ENCODE measurements at regions not wholly inside any gene's neighbourhood (a gene's known extent, or its start where the extent isn't known, plus 50 kb on each side); places are given as distances from the start of the nearest gene placed in this dataset.

- no peak for DNase-seq (ENCODE audit: low spot score)
- intact Hi-C loops (cut with DNase I), result no loop called here
Observed at GRCh38 chr1:34441259-34442069, 264.8 kb downstream of the C1orf94 start.

GRCh38 chr1:34444516-34444915 lies 267.8 kb downstream of the C1orf94 start:
- DNase-seq (ENCODE audit: low spot score), result no peak
- intact Hi-C loops (cut with DNase I), result no loop called here

GRCh38 chr1:34450325-34450724 lies 273.6 kb downstream of the C1orf94 start:
- intact Hi-C loops (cut with DNase I), result no loop called here
- no peak for DNase-seq (ENCODE audit: low spot score)

- intact Hi-C loops (cut with DNase I), result no loop called here
- no peak for DNase-seq (ENCODE audit: low spot score)
Observed at GRCh38 chr1:34452451-34452850, 275.7 kb downstream of the C1orf94 start.

DNA sequence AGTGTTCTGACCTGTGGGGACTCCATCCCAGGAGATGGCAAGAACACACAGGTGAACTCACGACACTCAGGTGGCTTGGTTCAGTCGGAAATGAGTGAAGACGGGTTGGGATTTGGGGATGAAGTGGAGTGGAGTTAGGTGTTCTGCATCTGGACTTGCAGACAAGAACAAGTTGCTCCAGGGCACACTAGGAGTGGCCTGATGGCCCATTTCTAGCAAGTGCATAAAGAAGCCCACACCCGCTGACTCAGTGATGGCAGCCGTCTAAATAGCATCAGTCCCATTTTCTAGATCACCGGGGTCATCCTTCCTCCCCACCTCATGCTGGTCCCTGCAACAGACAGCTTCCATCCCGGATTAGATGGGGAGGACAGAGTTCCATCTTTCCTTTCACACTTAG lies 278.4 kb downstream of the C1orf94 start:
- intact Hi-C loops (cut with DNase I), result no loop called here
- no peak for DNase-seq (ENCODE audit: low spot score)

DNA sequence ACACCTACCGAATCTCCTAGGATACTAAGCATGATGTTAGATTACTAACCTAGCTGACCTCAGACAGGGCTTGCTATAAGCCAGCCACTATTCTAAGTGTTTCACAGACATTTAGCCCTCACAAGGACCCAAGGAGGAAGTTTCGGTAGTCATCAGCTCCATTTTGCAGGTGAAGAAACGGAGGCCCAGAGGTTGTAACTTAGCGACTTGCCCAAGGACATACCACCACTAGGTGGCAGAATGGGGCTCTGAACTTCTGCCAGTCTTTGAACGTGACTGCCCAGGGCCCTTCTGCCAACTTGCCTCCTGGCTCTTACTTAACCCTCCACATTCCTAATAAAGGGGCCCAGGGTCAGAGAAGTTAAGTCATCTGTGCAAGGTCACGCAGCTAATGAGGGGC lies 283.5 kb downstream of the C1orf94 start:
- no peak for DNase-seq (ENCODE audit: low spot score)
- intact Hi-C loops (cut with DNase I), result no loop called here

DNA sequence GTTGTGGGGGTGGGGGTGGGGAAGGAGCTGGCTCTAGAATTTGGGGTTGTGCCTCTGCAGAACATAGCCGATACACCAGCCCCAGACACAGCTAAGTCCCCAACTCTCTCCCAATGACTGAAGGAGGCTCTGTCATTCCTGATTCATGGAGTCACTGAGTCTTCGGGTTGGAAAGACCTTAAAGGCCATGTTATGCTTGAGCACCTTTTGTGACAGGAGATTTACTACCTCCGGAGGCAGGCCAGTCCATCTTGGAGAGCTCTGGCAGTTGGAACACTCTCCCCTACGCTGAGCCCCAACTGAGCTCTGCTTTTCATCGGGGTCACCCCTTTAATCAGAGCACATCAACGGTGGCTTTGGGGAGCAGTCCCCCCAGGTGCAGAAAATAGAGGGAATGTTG lies 284.4 kb upstream of the GJB5 start:
- intact Hi-C loops (cut with DNase I), result no loop called here
- no peak for DNase-seq (ENCODE audit: low spot score)

DNA sequence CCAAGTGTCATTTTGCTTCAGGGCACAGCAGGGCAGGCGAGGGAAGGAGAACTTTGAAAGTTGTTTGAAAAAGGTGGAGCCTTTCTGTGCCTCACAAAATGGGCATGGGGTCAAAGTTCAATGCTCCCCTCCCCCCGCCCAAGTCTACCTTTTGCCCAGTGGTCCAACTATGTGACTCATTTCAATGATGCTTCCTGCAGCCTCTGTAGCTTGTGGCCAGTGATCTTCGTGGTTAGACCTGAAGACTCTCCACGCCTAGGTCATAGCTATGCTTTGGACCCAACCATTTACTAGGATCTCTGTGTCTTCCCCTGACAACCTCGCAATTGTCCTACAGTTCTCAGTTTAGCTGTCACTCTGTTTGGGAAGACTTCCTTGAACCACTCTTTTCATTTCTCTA lies 280.3 kb upstream of the GJB5 start:
- intact Hi-C loops (cut with DNase I), result no loop called here
- no peak for DNase-seq (ENCODE audit: low spot score)

- intact Hi-C loops (cut with DNase I), result no loop called here
- DNase-seq (ENCODE audit: low spot score), result no peak
Observed at GRCh38 chr1:34476371-34476770, 278.5 kb upstream of the GJB5 start.

GRCh38 chr1:34477632-34478141 lies 277.2 kb upstream of the GJB5 start:
- intact Hi-C loops (cut with DNase I), result no loop called here

GRCh38 chr1:34478515-34479076 lies 276.3 kb upstream of the GJB5 start:
- intact Hi-C loops (cut with DNase I), result no loop called here
- no peak for DNase-seq (ENCODE audit: low spot score)

More at GRCh38 chr1:34477632-34478141, 277.2 kb upstream of the GJB5 start:
- no peak for DNase-seq (ENCODE audit: low spot score)

- intact Hi-C loops (cut with DNase I), result no loop called here
- no peak for DNase-seq (ENCODE audit: low spot score)
Observed at GRCh38 chr1:34479731-34480130, 275.1 kb upstream of the GJB5 start.

DNA sequence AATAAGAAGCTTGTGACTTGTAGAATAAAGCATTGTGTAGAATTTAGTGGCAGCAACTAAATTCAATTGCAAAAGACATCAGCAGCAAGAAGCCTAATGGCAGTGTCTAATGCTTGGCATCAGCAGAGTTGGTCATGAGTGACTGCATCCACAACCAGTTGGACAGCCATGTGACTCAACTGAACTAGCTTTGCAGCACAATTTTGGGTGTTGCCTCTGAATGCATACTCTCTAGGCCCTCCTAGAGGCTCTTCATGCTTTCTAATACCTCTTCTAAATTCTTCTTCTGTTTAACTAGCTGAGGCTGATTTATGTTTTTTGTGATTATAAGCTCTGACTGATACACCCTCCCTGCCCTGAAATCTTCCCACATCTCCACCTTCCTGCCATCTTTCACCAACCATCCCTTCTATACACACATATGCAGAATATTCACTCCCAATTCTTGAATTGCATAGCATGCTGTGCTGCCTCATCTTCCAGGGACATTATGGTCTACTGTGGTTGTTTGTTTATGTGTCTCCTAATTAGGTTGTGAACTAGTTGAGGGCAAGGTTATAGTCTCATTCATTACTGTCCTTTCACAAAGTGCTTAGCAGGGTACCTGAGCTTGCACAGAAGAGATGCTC lies 266.7 kb upstream of the GJB5 start:
- intact Hi-C loops (cut with DNase I), result no loop called here
- DNase-seq (ENCODE audit: low spot score), result no peak

- intact Hi-C loops (cut with DNase I), result no loop called here
- no peak for DNase-seq (ENCODE audit: low spot score)
Observed at GRCh38 chr1:34500451-34500850, 254.4 kb upstream of the GJB5 start.

DNA sequence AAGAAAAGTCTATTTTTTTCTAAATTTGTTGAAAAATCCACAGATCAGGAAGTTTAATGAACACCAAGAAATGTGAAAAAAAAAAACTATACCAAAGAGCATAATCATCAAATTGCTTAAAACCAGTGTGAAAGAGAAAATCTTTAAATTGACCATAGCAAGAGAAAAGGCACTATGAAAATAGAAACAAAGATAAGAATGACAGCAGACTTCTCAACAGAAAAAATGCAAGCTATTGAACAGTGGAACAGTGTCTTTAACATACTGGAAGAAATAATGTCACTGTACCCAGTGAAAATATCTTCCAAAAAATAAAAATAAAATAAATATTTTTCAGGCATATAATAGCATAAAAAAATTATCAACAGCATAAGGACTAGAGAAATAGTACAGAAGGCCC lies 243.0 kb upstream of the GJB5 start:
- intact Hi-C loops (cut with DNase I), result no loop called here

GRCh38 chr1:34518146-34518699 lies 236.6 kb upstream of the GJB5 start:
- intact Hi-C loops (cut with DNase I), result no loop called here
- no peak for DNase-seq (ENCODE audit: low spot score)

More for the DNA sequence above, 243.0 kb upstream of the GJB5 start:
- no peak for DNase-seq (ENCODE audit: low spot score)

- DNase-seq (ENCODE audit: low spot score), result no peak
- intact Hi-C loops (cut with DNase I), result no loop called here
Observed at GRCh38 chr1:34520111-34520510, 234.7 kb upstream of the GJB5 start.

- intact Hi-C loops (cut with DNase I), result no loop called here
- DNase-seq (ENCODE audit: low spot score), result no peak
Observed at GRCh38 chr1:34524783-34525182, 230.1 kb upstream of the GJB5 start.

DNA sequence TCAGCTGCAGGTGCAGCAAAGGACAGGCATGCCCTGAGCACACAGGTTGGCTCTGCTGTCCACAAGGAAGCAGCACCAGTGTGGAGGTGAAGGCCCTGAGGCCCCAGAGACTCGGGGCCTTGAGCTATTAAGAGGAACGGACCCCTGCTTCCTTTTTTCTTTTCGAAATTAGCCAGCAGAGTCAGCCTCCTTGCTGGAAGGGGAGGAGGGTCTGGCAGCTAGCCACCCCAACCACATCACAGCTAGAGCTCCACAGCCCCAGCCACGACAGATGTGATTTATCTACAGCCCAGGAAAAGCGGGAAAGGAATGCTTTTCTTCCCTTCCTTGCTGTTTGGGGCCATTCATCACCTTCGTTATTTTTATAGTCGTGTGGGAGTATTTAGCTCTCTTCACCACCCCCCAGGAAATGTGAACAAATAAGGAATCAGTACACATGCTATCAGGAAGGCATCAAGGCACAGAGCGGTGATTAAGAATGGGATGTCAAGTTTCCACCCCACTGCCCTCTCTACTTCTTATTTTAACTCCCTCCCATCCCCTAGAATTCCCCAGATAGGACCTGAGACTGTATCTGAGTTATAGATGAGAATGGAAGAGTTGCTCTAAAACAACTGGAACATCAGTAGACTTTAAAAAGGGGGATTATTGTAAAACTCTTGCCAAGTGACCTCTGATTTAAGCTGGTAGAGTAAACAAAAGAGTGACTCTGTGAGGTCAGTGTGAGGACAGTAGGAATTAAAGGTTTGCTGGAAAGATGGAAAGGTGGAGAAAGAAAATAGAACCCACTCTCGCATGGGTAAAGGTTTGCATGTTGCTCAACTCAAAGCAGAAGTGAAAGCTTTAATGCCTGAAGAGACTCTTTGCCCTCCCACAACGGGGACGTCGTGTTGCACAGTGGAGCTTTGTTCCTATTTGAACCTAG lies 224.7 kb upstream of the GJB5 start:
- no peak for DNase-seq (ENCODE audit: low spot score)
- intact Hi-C loops (cut with DNase I), result no loop called here

Measured in posterior vena cava (tissue), 2 donors.